LHCN-M2 (cell line): ENCODE measurements at regions not wholly inside any gene's neighbourhood (a gene's known extent, or its start where the extent isn't known, plus 50 kb on each side); places are given as distances from the start of the nearest gene placed in this dataset.

Source experiments
- DNase-seq: peaks from one replicate; pipeline ENCODE4 v3.0.0-alpha.2; 2012; ENCODE audit warnings: low read depth

GRCh38 chr11:34564406-34564805, 50.8 kb upstream of the ELF5 start:
- no peak for DNase-seq

GRCh38 chr11:34564807-34565241, 51.2 kb upstream of the ELF5 start:
- no peak for DNase-seq

GRCh38 chr11:34565417-34566207, 52.0 kb upstream of the ELF5 start:
- peak; percentile 18 for DNase-seq

- DNase-seq: no peak
Observed at GRCh38 chr11:34566208-34566551, 52.6 kb upstream of the ELF5 start.

- no peak for DNase-seq
Observed at GRCh38 chr11:34566736-34567135, 53.1 kb upstream of the ELF5 start.

- no peak for DNase-seq
Observed at GRCh38 chr11:34567733-34568132, 53.2 kb upstream of the EHF start.

DNA sequence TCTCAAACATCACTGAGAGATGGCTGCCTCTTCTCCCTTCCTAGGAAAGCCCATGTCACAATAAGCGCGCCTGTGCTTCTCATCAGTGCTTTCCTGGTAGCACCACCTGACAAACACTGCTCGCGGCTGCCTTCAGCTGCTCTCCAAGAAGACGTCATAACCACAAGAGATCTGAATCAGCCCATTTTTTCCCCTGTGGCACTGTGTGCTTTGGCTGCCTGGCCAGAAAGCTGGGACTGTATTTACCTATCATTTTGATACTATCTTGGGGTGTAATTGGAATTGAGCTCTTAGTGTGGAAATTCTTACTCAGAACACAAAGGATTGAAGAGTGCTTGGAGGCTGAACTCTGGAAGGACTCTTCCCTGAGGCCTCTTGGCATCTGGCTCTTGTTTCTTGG, 50.3 kb upstream of the EHF start:
- DNase-seq: peak; percentile 82
